HG02763 (cell line): ENCODE measurements at regions not wholly inside any gene's neighbourhood (a gene's known extent, or its start where the extent isn't known, plus 50 kb on each side); places are given as distances from the start of the nearest gene placed in this dataset.

Source experiments
- ATAC-seq: cut with Tn5 transposase; IDR thresholded peaks from one replicate; pipeline ENCODE4 v1.9.1; 2021; ENCODE audit warnings: mild to moderate bottlenecking, moderate library complexity; ENCODE audit not compliant: unreplicated experiment

- no peak for ATAC-seq
These were observed 127.5 kb upstream of the CPEB4 start for GRCh38 chr5:173760461-173761177.

- ATAC-seq: no peak
These were observed 127.0 kb upstream of the CPEB4 start for GRCh38 chr5:173761178-173761513.

GRCh38 chr5:173762045-173762444, 126.1 kb upstream of the CPEB4 start:
- ATAC-seq: no peak

GRCh38 chr5:173762930-173763329, 125.2 kb upstream of the CPEB4 start:
- ATAC-seq: no peak

GRCh38 chr5:173763410-173763809, 124.7 kb upstream of the CPEB4 start:
- ATAC-seq: no peak

GRCh38 chr5:173764332-173765028, 123.7 kb upstream of the CPEB4 start:
- ATAC-seq: no peak

- ATAC-seq: no peak
These were observed 123.0 kb upstream of the CPEB4 start for GRCh38 chr5:173765029-173765644.

- ATAC-seq: no peak
These were observed 122.5 kb upstream of the CPEB4 start for GRCh38 chr5:173765661-173766060.

- no peak for ATAC-seq
These were observed 120.4 kb upstream of the CPEB4 start for GRCh38 chr5:173767574-173768266.

GRCh38 chr5:173768267-173768806, 119.8 kb upstream of the CPEB4 start:
- no peak for ATAC-seq

- no peak for ATAC-seq
These were observed 119.3 kb upstream of the CPEB4 start for GRCh38 chr5:173768891-173769290.

- ATAC-seq: no peak
These were observed 117.5 kb upstream of the CPEB4 start for GRCh38 chr5:173770637-173771036.

GRCh38 chr5:173771121-173771724, 116.9 kb upstream of the CPEB4 start:
- ATAC-seq: no peak

GRCh38 chr5:173771725-173772383, 116.3 kb upstream of the CPEB4 start:
- ATAC-seq: no peak

- ATAC-seq: no peak
These were observed 115.6 kb upstream of the CPEB4 start for GRCh38 chr5:173772384-173773059.

GRCh38 chr5:173774271-173774761, 113.8 kb upstream of the CPEB4 start:
- no peak for ATAC-seq

- no peak for ATAC-seq
These were observed 112.6 kb upstream of the CPEB4 start for GRCh38 chr5:173775261-173776197.

- ATAC-seq: no peak
These were observed 111.0 kb upstream of the CPEB4 start for GRCh38 chr5:173777149-173777548.

GRCh38 chr5:173777674-173778073, 110.5 kb upstream of the CPEB4 start:
- no peak for ATAC-seq
